Middle frontal gyrus (tissue), 1 donor: ENCODE measurements at regions not wholly inside any gene's neighbourhood (a gene's known extent, or its start where the extent isn't known, plus 50 kb on each side); places are given as distances from the start of the nearest gene placed in this dataset.

Experiments used
- DNase-seq: peaks from one replicate; pipeline ENCODE4 v3.0.0-alpha.2; 2015; ENCODE audit warnings: low spot score; ENCODE audit errors: extremely low spot score

GRCh38 chr14:104356020-104356737, 217.8 kb downstream of the KIF26A start:
- DNase-seq, result no peak

GRCh38 chr14:104356738-104357688, 218.6 kb downstream of the KIF26A start:
- no peak for DNase-seq

GRCh38 chr14:104357689-104358527, 219.5 kb downstream of the KIF26A start:
- no peak for DNase-seq

GRCh38 chr14:104358528-104359300, 220.3 kb downstream of the KIF26A start:
- DNase-seq, result no peak

GRCh38 chr14:104359301-104359968, 220.1 kb upstream of the C14orf180 start:
- no peak for DNase-seq

GRCh38 chr14:104359969-104360442, 219.6 kb upstream of the C14orf180 start:
- DNase-seq, result no peak

- DNase-seq, result no peak
Measured at GRCh38 chr14:104360501-104360900, 219.1 kb upstream of the C14orf180 start.

- DNase-seq, result no peak
Measured at GRCh38 chr14:104361101-104361591, 218.4 kb upstream of the C14orf180 start.

- DNase-seq, result no peak
Measured at GRCh38 chr14:104361921-104362681, 217.5 kb upstream of the C14orf180 start.

GRCh38 chr14:104362761-104363605, 216.6 kb upstream of the C14orf180 start:
- no peak for DNase-seq

- no peak for DNase-seq
Measured at GRCh38 chr14:104363891-104364760, 215.4 kb upstream of the C14orf180 start.

GRCh38 chr14:104364830-104365229, 214.7 kb upstream of the C14orf180 start:
- no peak for DNase-seq

- no peak for DNase-seq
Measured at GRCh38 chr14:104366931-104367865, 212.4 kb upstream of the C14orf180 start.

GRCh38 chr14:104367866-104368750, 211.5 kb upstream of the C14orf180 start:
- DNase-seq, result no peak

GRCh38 chr14:104368751-104369100, 210.8 kb upstream of the C14orf180 start:
- no peak for DNase-seq
